Uterus (tissue), 3 donors: ENCODE measurements at regions not wholly inside any gene's neighbourhood (a gene's known extent, or its start where the extent isn't known, plus 50 kb on each side); places are given as distances from the start of the nearest gene placed in this dataset.

Experiments
- DNase-seq, 2 donors: peaks; one replicate each; pipeline ENCODE4 v3.0.0-alpha.2; 2019 to 2020
- H3K27ac ChIP-seq, 2 donors: fragments of 200-600 bp; sonication (generic); 1 replicate in 1 of 2; 2 replicates in 1 of 2; pipeline ENCODE4 v1.5.1; 2016 to 2018
- H3K27me3 ChIP-seq, 2 donors: fragments of 200-600 bp; sonication (generic); one replicate each; pipeline ENCODE4 v1.5.1; 2018 to 2019; ENCODE audit warnings: control low read depth in 1 of 2
- H3K36me3 ChIP-seq, 2 donors: fragments of 200-600 bp; sonication (generic); one replicate each; pipeline ENCODE4 v1.5.1; 2019; ENCODE audit warnings: control low read depth in 1 of 2
- H3K4me1 ChIP-seq, 2 donors: fragments of 200-600 bp; sonication (generic); one replicate each; pipeline ENCODE4 v1.5.1; 2018 to 2019; ENCODE audit warnings: control low read depth in 1 of 2
- H3K4me3 ChIP-seq, 2 donors: fragments of 200-600 bp; sonication (generic); 1 replicate in 1 of 2; 2 replicates in 1 of 2; pipeline ENCODE4 v1.5.1; 2018 to 2019; ENCODE audit warnings: mild to moderate bottlenecking in 1 of 2
- H3K9me3 ChIP-seq, 2 donors: fragments of 200-600 bp; sonication (generic); one replicate each; pipeline ENCODE4 v1.5.1; 2019; ENCODE audit warnings: control low read depth in 1 of 2
- CTCF ChIP-seq, 4 experiments: fragments of 200-600 bp in 2 of 4; fragments of 450-650 bp in 2 of 4; sonication (generic) in 2 of 4; IDR thresholded peaks; one replicate each; pipeline ENCODE4 v1.5.1; 2016 to 2019; ENCODE audit warnings: antibody characterized with exemption in 4 of 4, mild to moderate bottlenecking in 2 of 4, moderate library complexity in 1 of 4
- POLR2A ChIP-seq, 2 donors: fragments of 450-650 bp; IDR thresholded peaks; one replicate each; pipeline ENCODE4 v1.6.1; 2016; ENCODE audit warnings: antibody characterized with exemption in 2 of 2, mild to moderate bottlenecking in 1 of 2, moderate library complexity in 1 of 2
- intact Hi-C: fragments of 100-400 bp; cut with DNase I; formaldehyde crosslinking; loops from one replicate; pipeline ENCODE4 v1.15.1; 2023; ENCODE audit warnings: low total_unique reads
- donor health status: DM: yes; HTN: yes; CAD: no.

- H3K4me3 ChIP-seq: no peak overlapping the region
- H3K27ac ChIP-seq: no peak overlapping the region
- no peaks in the 10 kb centered on the region for H3K9me3 ChIP-seq
- TF ChIP-seq CTCF (IDR thresholded peaks at IDR 0.05): no peak
- no peak for TF ChIP-seq POLR2A (IDR thresholded peaks at IDR 0.05)
- H3K4me1 ChIP-seq: no peaks in the 10 kb centered on the region
- DNase-seq: no peak
- no peaks in the 10 kb centered on the region for H3K27me3 ChIP-seq
- no peaks in the 10 kb centered on the region for H3K36me3 ChIP-seq
- intact Hi-C loops: no loop called here
These were observed 338.5 kb downstream of the PCDH7 start for GRCh38 chr4:31058656-31059055.

GRCh38 chr4:31059753-31060522, 339.8 kb downstream of the PCDH7 start:
- intact Hi-C loops: no loop called here
- TF ChIP-seq CTCF (IDR thresholded peaks at IDR 0.05): no peak
- TF ChIP-seq POLR2A (IDR thresholded peaks at IDR 0.05): no peak

GRCh38 chr4:31065086-31065485, 344.9 kb downstream of the PCDH7 start:
- Histone ChIP-seq H3K36me3 (no peaks in the 10 kb centered on the region), H3K27me3 (no peaks in the 10 kb centered on the region), H3K4me1 (no peaks in the 10 kb centered on the region), H3K27ac (no peak overlapping the region), H3K9me3 (no peaks in the 10 kb centered on the region), H3K4me3 (no peak overlapping the region)
- intact Hi-C loops: no loop called here
- DNase-seq: no peak
- TF ChIP-seq POLR2A (IDR thresholded peaks at IDR 0.05) (no peak), CTCF (IDR thresholded peaks at IDR 0.05) (no peak)

More at GRCh38 chr4:31059753-31060522, 339.8 kb downstream of the PCDH7 start:
- H3K4me1 ChIP-seq: no peaks in the 10 kb centered on the region
- no peak overlapping the region for H3K4me3 ChIP-seq
- H3K27me3 ChIP-seq: no peaks in the 10 kb centered on the region
- no peak overlapping the region for H3K27ac ChIP-seq
- no peaks in the 10 kb centered on the region for H3K9me3 ChIP-seq
- DNase-seq: no peak
- H3K36me3 ChIP-seq: no peaks in the 10 kb centered on the region

GRCh38 chr4:31068257-31069075, 348.3 kb downstream of the PCDH7 start:
- Histone ChIP-seq H3K27me3 (no peaks in the 10 kb centered on the region), H3K9me3 (no peaks in the 10 kb centered on the region), H3K27ac (no peak overlapping the region), H3K4me3 (no peak overlapping the region), H3K36me3 (no peaks in the 10 kb centered on the region), H3K4me1 (no peaks in the 10 kb centered on the region)
- no peak for DNase-seq
- intact Hi-C loops: no loop called here
- TF ChIP-seq POLR2A (IDR thresholded peaks at IDR 0.05) (no peak), CTCF (IDR thresholded peaks at IDR 0.05) (no peak)

GRCh38 chr4:31069151-31069550, 349.0 kb downstream of the PCDH7 start:
- intact Hi-C loops: no loop called here
- TF ChIP-seq POLR2A (IDR thresholded peaks at IDR 0.05) (no peak), CTCF (IDR thresholded peaks at IDR 0.05) (no peak)
- no peaks in the 10 kb centered on the region for H3K27me3 ChIP-seq
- H3K36me3 ChIP-seq: no peaks in the 10 kb centered on the region
- H3K9me3 ChIP-seq: no peaks in the 10 kb centered on the region
- DNase-seq: no peak
- H3K4me3 ChIP-seq: no peak overlapping the region
- no peaks in the 10 kb centered on the region for H3K4me1 ChIP-seq
- no peak overlapping the region for H3K27ac ChIP-seq
